GM18907 (cell line): ENCODE measurements at regions not wholly inside any gene's neighbourhood (a gene's known extent, or its start where the extent isn't known, plus 50 kb on each side); places are given as distances from the start of the nearest gene placed in this dataset.
A peak's percentile ranks its signal among the peaks of the same experiment; 100 is the strongest.

Experiments
- ATAC-seq: cut with Tn5 transposase; IDR thresholded peaks from one replicate; pipeline ENCODE4 v1.9.1; 2021; ENCODE audit warnings: mild to moderate bottlenecking, moderate library complexity; ENCODE audit not compliant: unreplicated experiment

DNA sequence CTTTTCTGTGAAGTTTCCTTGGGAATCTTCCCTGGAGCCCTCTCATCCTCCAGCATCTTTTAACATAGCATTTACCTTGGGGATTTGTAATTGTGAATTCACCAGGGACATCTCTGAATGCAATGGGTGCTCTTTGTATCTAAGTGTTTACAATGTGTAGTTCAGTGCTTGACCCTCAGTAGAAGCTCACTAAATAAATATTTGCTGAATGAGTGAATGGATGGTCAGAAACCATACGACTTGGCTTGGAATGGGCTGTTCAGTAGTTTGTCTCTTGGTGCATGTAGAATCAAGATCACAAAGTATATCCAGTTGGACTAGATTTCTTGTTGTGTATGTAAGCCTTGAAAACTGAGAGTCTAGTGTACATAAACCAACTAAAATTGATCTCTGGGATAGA lies 81.8 kb upstream of the MEF2C start:
- ATAC-seq: no peak

DNA sequence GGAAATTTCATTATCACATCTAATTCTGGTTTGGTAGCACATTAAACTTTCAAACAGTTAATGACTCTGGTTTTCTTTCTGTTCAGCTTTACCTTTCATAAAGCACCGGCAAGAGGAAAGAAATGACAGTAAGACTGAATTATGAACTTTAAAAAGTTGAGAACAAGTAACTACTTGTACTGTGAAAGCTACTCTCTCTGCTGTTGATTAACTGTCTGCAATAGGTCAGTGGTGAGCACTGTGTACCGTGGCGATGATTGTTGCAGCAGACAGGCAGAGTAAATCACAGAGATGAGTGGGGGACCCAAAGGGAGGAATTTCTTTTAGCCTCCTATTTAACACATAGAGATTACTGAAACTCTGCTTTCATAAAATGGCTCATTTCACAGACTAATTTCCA lies 74.0 kb upstream of the MEF2C start:
- no peak for ATAC-seq

DNA sequence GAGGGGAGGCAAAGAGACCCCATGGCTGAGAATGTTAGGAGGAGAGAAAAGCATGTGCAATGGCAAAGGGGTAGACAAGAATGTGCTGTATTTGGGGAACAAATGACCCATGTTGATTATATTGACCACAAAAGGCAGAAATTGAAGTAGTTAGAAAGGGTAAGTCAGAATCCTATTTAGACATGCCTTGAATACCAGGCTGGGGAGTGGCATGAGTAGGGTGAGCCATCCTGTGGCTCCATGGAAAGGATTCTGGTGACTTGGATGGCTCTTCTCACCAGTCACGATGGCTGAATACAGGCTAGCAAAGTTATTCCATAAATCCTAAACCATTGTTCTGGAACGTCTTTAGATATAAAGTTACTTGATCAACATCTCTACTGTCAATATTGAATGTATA lies 73.4 kb upstream of the MEF2C start:
- no peak for ATAC-seq

DNA sequence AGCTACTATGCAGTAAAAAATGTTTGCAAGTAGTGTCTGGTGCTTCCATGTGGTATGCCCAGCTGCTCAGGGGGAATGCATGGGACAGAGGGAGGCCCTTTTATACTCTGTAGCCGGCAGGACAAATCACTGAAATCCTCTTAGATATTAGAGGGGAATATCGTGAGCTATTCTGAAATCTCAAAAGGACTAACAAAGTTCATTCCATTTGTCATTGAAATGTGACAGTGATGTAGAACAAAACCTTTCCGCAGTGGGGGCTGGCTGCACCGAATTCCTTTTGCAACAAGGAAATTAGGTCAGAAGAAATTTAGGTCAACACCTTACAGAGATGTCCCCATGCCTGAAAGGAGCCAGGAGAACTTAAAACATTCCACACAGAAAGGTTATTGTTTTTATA lies 72.4 kb upstream of the MEF2C start:
- no peak for ATAC-seq

DNA sequence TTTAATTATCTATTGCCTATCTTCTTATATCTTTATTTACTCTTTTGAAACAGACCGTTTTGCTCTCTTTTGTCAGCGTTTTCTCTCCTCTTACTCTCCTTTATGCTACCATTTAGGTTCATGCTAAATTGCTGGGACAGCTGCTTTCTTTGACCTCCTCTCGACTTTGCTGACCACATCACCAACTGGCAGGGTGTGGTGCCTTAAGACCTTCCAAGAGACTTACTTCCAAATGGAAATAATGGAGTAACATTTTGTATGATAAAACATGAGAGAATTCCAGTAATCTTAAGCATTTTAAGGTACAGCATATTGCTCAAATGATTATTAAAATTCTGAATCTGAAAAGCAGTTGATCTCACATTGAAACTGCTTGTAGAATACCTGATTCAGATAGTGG lies 71.5 kb upstream of the MEF2C start:
- no peak for ATAC-seq

DNA sequence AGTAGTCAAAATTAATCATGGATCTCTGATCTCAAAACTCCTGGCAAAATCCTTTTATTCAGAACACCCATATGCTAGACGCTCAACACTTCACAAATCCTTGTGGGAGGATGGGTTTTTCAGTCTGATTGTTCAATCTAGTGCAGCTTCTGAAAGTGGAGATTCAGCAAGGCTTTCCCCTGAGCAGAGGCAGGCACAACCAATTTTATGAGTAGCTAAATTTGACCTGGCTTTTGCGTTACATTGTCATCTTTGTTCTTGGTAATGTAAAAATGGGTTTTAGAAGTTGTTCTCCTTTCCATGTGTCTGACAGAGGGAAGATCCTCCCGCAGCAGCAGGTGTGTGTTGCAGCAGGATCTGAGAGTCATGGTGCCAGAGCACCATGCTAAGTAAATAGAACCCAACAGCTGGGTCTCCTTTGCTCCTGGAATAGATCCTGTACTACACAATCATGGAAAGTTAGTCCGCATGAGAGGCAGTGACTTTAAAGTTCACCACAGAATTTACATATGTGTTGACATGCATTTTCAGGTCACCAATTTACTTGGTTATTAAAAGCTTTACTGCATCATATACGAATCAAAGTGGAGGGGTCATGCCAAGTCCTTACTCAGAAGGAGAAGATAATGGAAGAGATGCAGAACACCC lies 70.1 kb upstream of the MEF2C start:
- no peak for ATAC-seq

DNA sequence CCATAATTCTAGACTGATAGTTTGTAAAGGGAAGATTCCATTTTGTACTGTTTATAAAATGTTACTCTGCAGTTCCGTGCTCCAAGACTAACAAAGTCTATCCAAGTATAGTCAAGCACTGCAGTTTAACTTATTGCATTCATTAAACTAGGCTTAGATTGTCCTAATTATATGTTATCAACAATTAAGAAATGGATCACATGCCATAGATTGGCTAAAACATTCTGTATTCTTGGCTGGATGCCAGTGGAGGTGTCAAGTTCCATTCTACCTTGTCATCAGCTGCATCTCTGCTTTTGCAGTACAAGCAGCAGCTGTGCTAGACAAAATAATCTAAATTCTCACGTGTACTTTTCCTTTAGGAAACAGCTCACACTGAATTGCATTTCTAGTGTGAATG lies 69.4 kb upstream of the MEF2C start:
- no peak for ATAC-seq

DNA sequence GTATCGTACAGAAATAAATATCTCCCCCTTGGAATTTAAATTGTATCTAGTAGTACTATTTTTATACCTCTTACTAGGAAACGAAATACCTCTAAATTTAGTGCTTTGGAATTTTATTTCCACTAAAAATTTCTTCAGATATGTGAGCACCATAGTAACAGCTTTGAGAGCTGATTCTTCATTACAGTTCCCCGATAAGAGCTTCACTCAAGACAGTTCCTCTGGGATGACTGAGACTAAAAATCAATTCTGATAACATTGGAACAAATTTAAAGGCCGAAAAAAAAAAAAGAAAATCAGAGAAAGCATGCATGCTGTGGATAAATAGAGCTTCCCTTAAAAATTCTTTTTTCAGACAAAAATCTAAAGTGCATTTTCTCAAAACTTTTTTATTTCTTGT lies 68.5 kb upstream of the MEF2C start:
- no peak for ATAC-seq

DNA sequence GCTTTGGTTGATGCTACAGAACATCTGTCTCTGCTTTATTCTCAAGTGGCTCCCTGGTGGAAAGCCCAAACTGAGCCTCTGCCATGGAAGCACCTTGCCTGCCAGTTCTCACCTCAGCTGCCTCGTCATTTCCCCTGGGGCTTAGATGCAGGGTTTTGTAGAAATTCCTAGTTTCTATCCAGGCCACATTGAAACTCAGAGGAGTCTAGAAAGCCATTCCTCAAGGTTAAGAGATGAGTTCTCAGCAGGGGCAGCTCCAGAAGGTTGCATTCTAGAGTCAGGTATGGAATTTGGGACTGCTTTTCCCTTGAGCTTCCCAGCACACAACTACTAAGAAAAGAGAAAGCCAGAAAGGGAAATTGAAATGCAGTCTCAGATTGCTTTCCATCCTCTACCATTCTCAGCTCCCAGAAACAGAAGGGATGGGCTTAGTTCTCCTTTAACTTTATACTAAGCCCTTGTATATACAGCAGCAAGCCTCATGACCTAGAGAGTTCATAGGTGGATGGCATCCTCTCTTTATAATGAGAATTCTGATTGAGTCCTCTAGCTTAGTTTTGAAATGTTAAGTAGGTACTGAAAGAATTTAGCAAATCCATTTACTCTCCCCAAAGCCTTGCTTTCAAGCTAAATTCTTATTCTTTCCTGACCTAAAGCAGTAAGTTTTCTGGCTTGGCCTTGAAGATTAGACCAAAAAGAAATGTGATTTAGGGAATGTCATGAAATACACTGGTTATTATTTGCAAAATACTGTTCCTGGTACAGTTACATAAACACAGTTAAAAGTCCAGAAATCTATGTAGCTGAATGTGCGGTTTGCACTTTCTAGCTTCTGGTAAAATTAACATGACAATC lies 66.0 kb upstream of the MEF2C start:
- no peak for ATAC-seq

DNA sequence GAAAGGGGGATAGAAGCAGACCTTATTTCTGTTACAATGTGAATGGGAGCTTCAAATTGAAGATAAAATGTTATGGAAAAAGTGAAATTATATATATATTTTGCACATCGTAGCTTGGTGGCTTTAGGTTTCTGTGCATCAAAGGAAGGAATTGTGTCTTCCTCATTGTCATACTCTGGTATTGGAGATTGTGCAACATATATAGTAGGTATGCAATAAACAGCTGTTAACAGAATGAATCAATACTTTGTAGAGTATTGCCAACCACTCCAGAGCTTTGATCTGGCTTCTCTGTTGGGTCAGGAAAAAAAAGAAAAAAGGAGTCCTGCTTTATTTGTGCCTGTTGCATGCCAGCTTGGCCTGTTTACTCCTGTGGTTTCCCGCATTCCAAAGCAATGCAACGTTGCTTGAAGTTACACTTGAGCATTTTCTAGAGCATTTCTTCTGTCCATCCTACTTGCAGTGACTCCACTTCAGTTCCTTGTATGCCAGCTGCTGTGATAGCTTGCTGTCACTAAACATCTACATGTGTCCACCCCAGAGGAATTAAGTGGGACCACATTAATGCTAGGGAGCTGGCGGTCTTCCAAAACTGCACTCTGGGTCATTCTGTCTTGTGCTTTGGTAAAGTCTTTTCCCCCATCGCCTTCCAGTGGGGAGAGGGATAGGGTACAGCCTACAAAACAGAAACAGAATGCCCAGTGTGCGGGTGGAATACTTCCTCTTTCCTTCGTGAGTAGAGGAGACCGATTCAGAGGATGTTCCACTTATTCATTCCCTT lies 62.0 kb upstream of the MEF2C start:
- no peak for ATAC-seq

DNA sequence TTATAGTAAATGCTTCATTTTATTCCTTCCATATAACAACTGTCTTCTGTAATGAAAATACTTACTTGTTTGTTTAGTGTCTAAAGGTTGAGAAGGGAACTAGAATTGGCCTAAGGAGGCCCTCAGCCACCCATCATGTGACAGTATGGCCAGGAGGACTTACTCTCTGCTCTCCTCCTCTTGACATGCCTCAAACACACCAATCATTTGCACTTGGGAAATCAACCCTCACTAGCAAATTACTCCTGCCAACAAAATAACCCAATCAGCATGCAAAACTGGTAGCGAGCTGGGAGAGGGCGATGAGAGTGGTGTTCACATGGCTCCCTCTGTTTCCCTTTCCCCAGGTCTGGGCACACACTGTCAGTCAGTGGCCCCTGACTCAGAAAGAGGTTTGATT lies 58.6 kb upstream of the MEF2C start:
- ATAC-seq: no peak

DNA sequence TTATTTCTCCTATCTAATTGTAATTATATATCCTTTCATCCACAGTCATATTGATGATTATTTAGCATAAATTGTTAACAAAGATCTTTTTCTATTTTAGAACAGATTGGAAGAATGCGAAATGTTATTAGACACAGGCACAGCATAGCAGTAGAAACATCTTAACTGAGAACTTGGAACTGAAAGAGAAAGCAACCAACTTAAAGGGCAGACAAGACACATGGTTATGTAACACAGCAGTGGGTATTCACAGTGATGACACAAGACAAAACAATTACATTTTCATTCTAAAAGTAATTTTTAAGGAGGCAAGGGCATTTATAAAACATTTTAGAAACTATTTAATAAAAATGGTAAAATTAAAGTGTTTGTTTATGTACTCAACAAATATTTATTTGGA lies 57.7 kb upstream of the MEF2C start:
- ATAC-seq: peak; percentile 93

DNA sequence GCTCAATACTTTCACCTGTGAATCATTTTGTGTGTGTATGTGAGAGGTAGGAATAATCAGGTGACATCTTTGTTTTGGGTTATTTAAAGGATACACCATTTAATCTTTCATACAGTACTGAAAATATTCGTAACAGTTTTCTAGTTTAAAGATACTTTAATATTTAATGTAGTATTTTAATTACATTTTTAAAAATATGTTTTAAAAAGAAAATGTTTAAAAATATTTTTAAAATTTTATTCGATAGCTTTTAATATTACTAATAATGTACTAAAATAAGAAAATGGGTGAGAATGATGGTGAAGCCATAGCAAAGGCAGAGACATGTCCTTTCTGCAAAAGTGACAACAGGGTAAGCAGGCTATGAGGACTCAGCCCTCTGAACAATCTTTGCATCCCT lies 56.3 kb upstream of the MEF2C start:
- ATAC-seq: no peak

DNA sequence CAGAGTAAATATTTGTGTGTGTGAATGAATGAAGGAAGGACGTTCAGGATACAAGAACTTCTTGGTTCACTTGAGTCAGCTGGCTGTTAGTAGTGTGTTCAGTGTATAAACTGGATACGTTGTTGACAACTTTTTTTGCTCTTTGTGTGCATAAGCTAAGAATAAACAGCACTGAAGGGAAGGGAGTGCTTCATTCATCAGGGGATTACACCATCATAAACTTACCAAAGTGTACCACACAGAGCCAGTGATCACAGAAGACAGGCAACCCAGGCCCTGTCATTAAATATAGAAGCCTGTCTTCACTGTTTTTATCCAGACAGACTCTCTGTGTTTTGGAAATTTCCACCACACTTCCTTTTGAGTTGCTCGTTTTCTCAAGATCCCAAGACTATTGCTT lies 55.5 kb upstream of the MEF2C start:
- ATAC-seq: no peak

DNA sequence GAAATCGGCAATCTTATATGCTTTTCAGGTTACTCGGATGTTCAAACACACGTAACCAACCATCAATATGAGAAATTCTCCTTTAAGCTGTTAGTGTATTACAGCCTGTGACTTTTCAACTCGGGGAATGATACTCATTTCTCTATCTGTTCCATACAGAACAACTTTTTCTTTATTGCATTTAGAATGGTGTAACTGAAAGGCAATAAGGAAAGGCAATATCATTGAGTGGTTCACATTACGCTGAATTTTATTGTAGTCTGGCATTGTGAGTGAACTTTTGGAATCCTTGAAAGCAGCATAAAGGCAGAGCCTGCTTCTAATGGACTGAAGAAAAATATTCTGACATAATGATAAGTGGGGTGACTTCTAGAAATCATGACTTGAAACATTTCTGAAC lies 54.4 kb upstream of the MEF2C start:
- no peak for ATAC-seq

DNA sequence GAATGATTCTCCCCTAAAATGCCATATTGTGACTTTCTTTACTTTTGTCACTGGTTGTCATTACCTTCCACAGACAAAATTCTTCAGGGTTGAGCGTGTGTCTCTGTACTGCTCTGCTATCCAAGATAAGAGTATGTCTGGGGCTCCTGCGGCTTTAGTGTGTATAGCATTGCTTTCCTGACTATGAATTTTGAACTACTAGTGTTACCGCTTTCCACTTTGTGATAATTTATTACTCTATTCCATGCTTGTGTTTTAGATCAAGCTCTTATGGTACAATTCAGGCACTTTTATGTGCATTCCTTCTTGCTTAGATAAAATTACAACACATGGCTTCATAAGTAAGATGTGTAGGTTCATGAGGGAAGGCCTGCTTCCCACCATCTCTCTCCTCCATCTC lies 51.5 kb upstream of the MEF2C start:
- ATAC-seq: no peak
